Smooth muscle cell of the brain vasculature (primary cell): ENCODE measurements at regions not wholly inside any gene's neighbourhood (a gene's known extent, or its start where the extent isn't known, plus 50 kb on each side); places are given as distances from the start of the nearest gene placed in this dataset.

Experiments used
- DNase-seq: peaks from one replicate; pipeline ENCODE4 v3.0.0-alpha.2; 2012; ENCODE audit warnings: low read depth, low spot score

- no peak for DNase-seq
These were observed 604.9 kb downstream of the BUD13 start for GRCh38 chr11:116167706-116168458.

- no peak for DNase-seq
These were observed 606.0 kb downstream of the BUD13 start for GRCh38 chr11:116166573-116167465.

- DNase-seq: no peak
These were observed 607.9 kb downstream of the BUD13 start for GRCh38 chr11:116164843-116165242.

- no peak for DNase-seq
These were observed 609.9 kb downstream of the BUD13 start for GRCh38 chr11:116162886-116163230.

- DNase-seq: no peak
These were observed 610.5 kb downstream of the BUD13 start for GRCh38 chr11:116162086-116162885.

GRCh38 chr11:116148645-116149044 lies 624.1 kb downstream of the BUD13 start:
- DNase-seq: no peak

GRCh38 chr11:116148056-116148455 lies 624.7 kb downstream of the BUD13 start:
- DNase-seq: no peak

GRCh38 chr11:116145187-116145865 lies 627.5 kb downstream of the BUD13 start:
- no peak for DNase-seq

GRCh38 chr11:116144387-116144958 lies 628.3 kb downstream of the BUD13 start:
- DNase-seq: no peak

- DNase-seq: no peak
These were observed 634.1 kb upstream of the CADM1 start for GRCh38 chr11:116138280-116138679.

- no peak for DNase-seq
These were observed 633.5 kb upstream of the CADM1 start for GRCh38 chr11:116137753-116138152.

GRCh38 chr11:116136987-116137674 lies 632.9 kb upstream of the CADM1 start:
- DNase-seq: no peak

GRCh38 chr11:116135891-116136290 lies 631.7 kb upstream of the CADM1 start:
- DNase-seq: no peak

GRCh38 chr11:116134450-116134849 lies 630.2 kb upstream of the CADM1 start:
- DNase-seq: no peak

GRCh38 chr11:116132273-116132978 lies 628.2 kb upstream of the CADM1 start:
- DNase-seq: no peak

- DNase-seq: no peak
These were observed 625.9 kb upstream of the CADM1 start for GRCh38 chr11:116130122-116130521.

GRCh38 chr11:116129456-116129855 lies 625.2 kb upstream of the CADM1 start:
- DNase-seq: no peak

GRCh38 chr11:116126562-116126961 lies 622.3 kb upstream of the CADM1 start:
- DNase-seq: no peak

- no peak for DNase-seq
These were observed 620.9 kb upstream of the CADM1 start for GRCh38 chr11:116124922-116125714.
